SK-N-SH (cell line): ENCODE measurements at regions not wholly inside any gene's neighbourhood (a gene's known extent, or its start where the extent isn't known, plus 50 kb on each side); places are given as distances from the start of the nearest gene placed in this dataset.

Source experiments
- CTCF ChIA-PET: fragments of 300-600, 350-600 bp; formaldehyde crosslinking; extraction: SDS; loops from one replicate; lab custom pipeline; 2021; lab: Yijun Ruan, JAX
- POLR2A ChIA-PET: fragments of 350-600 bp; sonication (Branson Sonifier 250); formaldehyde crosslinking; extraction: SDS; loops from one replicate; lab custom pipeline; 2020; ENCODE audit warnings: antibody characterized with exemption, inconsistent platforms; lab: Yijun Ruan, JAX
- DNase-seq: peaks from one replicate; pipeline ENCODE4 v3.0.0; 2012
- H2AFZ ChIP-seq: fragments of 200-600 bp; sonication (generic); 2 replicates; pipeline ENCODE4 v1.8.1; 2016; ENCODE audit warnings: antibody characterized with exemption, mild to moderate bottlenecking, low read depth
- H3F3A ChIP-seq: fragments of 200-600 bp; sonication (generic); replicated peaks from 2 replicates; pipeline ENCODE3; 2016; ENCODE audit warnings: antibody characterized with exemption, mild to moderate bottlenecking; ENCODE audit not compliant: insufficient read depth
- H3K27ac ChIP-seq, 2 experiments: fragments of 200-500 bp in 1 of 2; fragments of 200-600 bp in 1 of 2; sonication (Bioruptor generic) in 1 of 2; sonication (generic), shearing (Covaris generic) in 1 of 2; 2 replicates each; pipeline versions ENCODE4 v1.5.1 to v1.6.1; 2014 to 2016; ENCODE audit warnings: low read depth in 2 of 2, inconsistent platforms in 1 of 2, low read length in 1 of 2, mild to moderate bottlenecking in 1 of 2, mixed read lengths in 1 of 2
- H3K27me3 ChIP-seq: fragments of 200-600 bp; sonication (generic), shearing (Covaris generic); 2 replicates; pipeline ENCODE4 v1.6.1; 2016; ENCODE audit warnings: mixed run types; ENCODE audit not compliant: insufficient read depth
- H3K36me3 ChIP-seq, 2 experiments: fragments of 200-500 bp in 1 of 2; fragments of 200-600 bp in 1 of 2; sonication (Bioruptor generic) in 1 of 2; sonication (generic) in 1 of 2; replicated peaks in 1 of 2; 2 replicates each; pipeline versions ENCODE3 to v1.5.1; 2014 to 2016; ENCODE audit warnings: low read length in 1 of 2, mild to moderate bottlenecking in 1 of 2; ENCODE audit not compliant: insufficient read depth in 2 of 2, control insufficient read depth in 1 of 2
- H3K4me1 ChIP-seq, 2 experiments: fragments of 200-500 bp in 1 of 2; fragments of 200-600 bp in 1 of 2; sonication (Bioruptor generic) in 1 of 2; sonication (generic), shearing (Covaris generic) in 1 of 2; 2 replicates each; pipeline versions ENCODE4 v1.5.1 to v1.6.1; 2014 to 2016; ENCODE audit warnings: low read depth in 1 of 2, low read length in 1 of 2, mixed run types in 1 of 2; ENCODE audit not compliant: insufficient read depth in 2 of 2, control insufficient read depth in 1 of 2
- H3K4me2 ChIP-seq: fragments of 200-600 bp; sonication (generic), shearing (Covaris generic); 2 replicates; pipeline ENCODE4 v1.6.1; 2017; ENCODE audit warnings: mixed run types
- H3K4me3 ChIP-seq, 2 experiments: fragments of 200-500 bp in 1 of 2; fragments of 200-600 bp in 1 of 2; sonication (Bioruptor generic) in 1 of 2; sonication (generic), shearing (Covaris generic) in 1 of 2; 2 replicates each; pipeline versions ENCODE4 v1.5.1 to v1.8.1; 2014 to 2016; ENCODE audit warnings: low read depth in 2 of 2, inconsistent platforms in 1 of 2, low read length in 1 of 2, mild to moderate bottlenecking in 1 of 2, mixed read lengths in 1 of 2, moderate library complexity in 1 of 2
- H3K79me2 ChIP-seq: fragments of 200-600 bp; sonication (generic); 2 replicates; pipeline ENCODE4 v1.8.1; 2017; ENCODE audit warnings: mild to moderate bottlenecking; ENCODE audit not compliant: insufficient read depth
- H3K9ac ChIP-seq: fragments of 200-600 bp; sonication (generic); 2 replicates; pipeline ENCODE4 v1.6.1; 2017; ENCODE audit warnings: mixed run types
- H3K9me2 ChIP-seq: fragments of 200-600 bp; sonication (generic); 2 replicates; pipeline ENCODE4 v1.6.1; 2017; ENCODE audit warnings: mixed run types
- H3K9me3 ChIP-seq: fragments of 200-600 bp; sonication (generic); 2 replicates; pipeline ENCODE4 v1.6.1; 2017; ENCODE audit warnings: mixed run types, mild to moderate bottlenecking, moderate library complexity
- H4K20me1 ChIP-seq: fragments of 200-600 bp; sonication (generic); 2 replicates; pipeline ENCODE4 v1.6.1; 2017; ENCODE audit warnings: mild to moderate bottlenecking, mixed run types; ENCODE audit not compliant: insufficient read depth
- ELF1 ChIP-seq: IDR thresholded peaks from 2 replicates; pipeline ENCODE4 v1.4.0; 2012
- EP300 ChIP-seq, 2 experiments: IDR thresholded peaks; 2 replicates each; pipeline versions ENCODE4 v1.4.0 to v1.6.1; 2012; ENCODE audit warnings: borderline replicate concordance in 1 of 2, low read depth in 1 of 2, low read length in 1 of 2
- EZH2phosphoT487 ChIP-seq: fragments of 200-600 bp; sonication (generic); IDR thresholded peaks from 2 replicates; pipeline ENCODE4 v1.6.1; 2017; ENCODE audit warnings: low read depth, mixed run types, mild to moderate bottlenecking, antibody characterized with exemption, moderate library complexity, borderline replicate concordance
- FOSL2 ChIP-seq: IDR thresholded peaks from 2 replicates; pipeline ENCODE4 v1.4.0; 2012; ENCODE audit warnings: low read depth, mild to moderate bottlenecking, moderate library complexity, borderline replicate concordance
- MEF2A ChIP-seq: IDR thresholded peaks from 2 replicates; pipeline ENCODE4 v1.4.0; 2012; ENCODE audit warnings: low read depth, borderline replicate concordance
- MXI1 ChIP-seq: IDR thresholded peaks from 2 replicates; pipeline ENCODE4 v1.6.1; 2012; ENCODE audit warnings: mild to moderate bottlenecking, low read depth, low read length, improper control_type of control experiment
- SIN3A ChIP-seq: IDR thresholded peaks from 2 replicates; pipeline ENCODE4 v1.6.1; 2012; ENCODE audit warnings: low read depth, mild to moderate bottlenecking, low read length, moderate library complexity, borderline replicate concordance
- TAF1 ChIP-seq: IDR thresholded peaks from 2 replicates; pipeline ENCODE4 v1.6.1; 2012; ENCODE audit warnings: low read depth, mild to moderate bottlenecking, low read length, moderate library complexity, borderline replicate concordance
- TEAD4 ChIP-seq: IDR thresholded peaks from 2 replicates; pipeline ENCODE4 v1.4.0; 2012; ENCODE audit warnings: mild to moderate bottlenecking, borderline replicate concordance; ENCODE audit not compliant: insufficient read depth
- YY1 ChIP-seq: IDR thresholded peaks from 2 replicates; pipeline ENCODE4 v1.4.0; 2012; ENCODE audit warnings: low read depth, mild to moderate bottlenecking
- WGBS: methylation state at CpG from one replicate; pipeline ENCODE4 v1.1.6; 2017; ENCODE audit warnings: low lambda C conversion rate; 5-methylcytosine and 5-hydroxymethylcytosine counted together
- TF ChIP-seq, protein P1 (sequence below): fragments of 150-350 bp; IDR thresholded peaks from 2 replicates; pipeline ENCODE4 v1.6.1; 2016; ENCODE audit warnings: mild to moderate bottlenecking, low read depth, low read length
- TF ChIP-seq, protein P2 (sequence below): IDR thresholded peaks from 2 replicates; pipeline ENCODE4 v1.4.0; 2012; ENCODE audit warnings: low read depth, borderline replicate concordance
- TF ChIP-seq, protein P3 (sequence below): fragments of 200-600 bp; sonication (generic); IDR thresholded peaks from 2 replicates; pipeline ENCODE4 v1.6.1; 2017; ENCODE audit warnings: antibody characterized with exemption, mild to moderate bottlenecking, moderate library complexity
- TF ChIP-seq, protein P4 (sequence below): fragments of 150-350 bp; IDR thresholded peaks from 2 replicates; pipeline ENCODE4 v1.6.1; 2017; ENCODE audit warnings: antibody characterized with exemption, low read length, low read depth, borderline replicate concordance

DNA sequence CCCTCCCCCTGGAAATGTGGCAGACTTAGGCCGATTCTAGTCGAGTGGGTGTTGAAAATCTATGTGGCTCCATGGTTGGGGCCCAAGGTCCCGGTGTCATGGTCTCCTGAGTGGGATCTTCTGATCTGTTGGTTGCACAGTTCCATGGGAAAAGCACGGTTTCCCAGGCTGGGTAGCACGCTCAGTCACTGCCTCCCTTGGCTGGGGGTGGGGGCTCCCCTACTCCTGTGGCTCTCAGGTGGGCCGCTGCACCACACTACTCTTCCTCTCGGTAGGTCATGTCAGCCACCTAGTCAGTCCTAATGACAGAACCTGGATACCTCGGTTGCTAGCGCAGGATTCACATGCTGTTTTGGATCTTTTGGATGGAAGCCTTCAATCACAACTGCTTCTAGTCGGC, 247.0 kb downstream of the SPRY2 start:
- Histone ChIP-seq H3K4me1 (no peaks in the 10 kb centered on the region), H3K79me2 (no peaks in the 10 kb centered on the region), H3K9me2 (no peaks in the 10 kb centered on the region), H3F3A (no peaks in the 10 kb centered on the region), H4K20me1 (no peaks in the 10 kb centered on the region), H3K4me2 (no peak overlapping the region)
- POLR2A ChIA-PET = no interaction called here
- no peak for TF ChIP-seq YY1
- TF ChIP-seq MXI1 = no peak
- TF ChIP-seq, protein P1, sequence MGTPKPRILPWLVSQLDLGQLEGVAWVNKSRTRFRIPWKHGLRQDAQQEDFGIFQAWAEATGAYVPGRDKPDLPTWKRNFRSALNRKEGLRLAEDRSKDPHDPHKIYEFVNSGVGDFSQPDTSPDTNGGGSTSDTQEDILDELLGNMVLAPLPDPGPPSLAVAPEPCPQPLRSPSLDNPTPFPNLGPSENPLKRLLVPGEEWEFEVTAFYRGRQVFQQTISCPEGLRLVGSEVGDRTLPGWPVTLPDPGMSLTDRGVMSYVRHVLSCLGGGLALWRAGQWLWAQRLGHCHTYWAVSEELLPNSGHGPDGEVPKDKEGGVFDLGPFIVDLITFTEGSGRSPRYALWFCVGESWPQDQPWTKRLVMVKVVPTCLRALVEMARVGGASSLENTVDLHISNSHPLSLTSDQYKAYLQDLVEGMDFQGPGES = no peak
- TF ChIP-seq FOSL2 = no peak
- no peak for TF ChIP-seq EZH2phosphoT487
- TF ChIP-seq, protein P2, sequence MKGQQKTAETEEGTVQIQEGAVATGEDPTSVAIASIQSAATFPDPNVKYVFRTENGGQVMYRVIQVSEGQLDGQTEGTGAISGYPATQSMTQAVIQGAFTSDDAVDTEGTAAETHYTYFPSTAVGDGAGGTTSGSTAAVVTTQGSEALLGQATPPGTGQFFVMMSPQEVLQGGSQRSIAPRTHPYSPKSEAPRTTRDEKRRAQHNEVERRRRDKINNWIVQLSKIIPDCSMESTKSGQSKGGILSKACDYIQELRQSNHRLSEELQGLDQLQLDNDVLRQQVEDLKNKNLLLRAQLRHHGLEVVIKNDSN = no peak
- TF ChIP-seq, all 33 proteins: peak for 0
- WGBS = 93% methylated on average over 6 of the region's 10 CpGs
- Histone ChIP-seq H3K9ac (no peak overlapping the region), H3K4me3 (no peak overlapping the region), H3K27me3 (no peaks in the 10 kb centered on the region), H2AFZ (no peak overlapping the region), H3K27ac (no peak overlapping the region), H3K36me3 (no peaks in the 10 kb centered on the region), H3K9me3 (no peaks in the 10 kb centered on the region)
- CTCF ChIA-PET = no interaction called here
- DNase-seq = no peak

DNA sequence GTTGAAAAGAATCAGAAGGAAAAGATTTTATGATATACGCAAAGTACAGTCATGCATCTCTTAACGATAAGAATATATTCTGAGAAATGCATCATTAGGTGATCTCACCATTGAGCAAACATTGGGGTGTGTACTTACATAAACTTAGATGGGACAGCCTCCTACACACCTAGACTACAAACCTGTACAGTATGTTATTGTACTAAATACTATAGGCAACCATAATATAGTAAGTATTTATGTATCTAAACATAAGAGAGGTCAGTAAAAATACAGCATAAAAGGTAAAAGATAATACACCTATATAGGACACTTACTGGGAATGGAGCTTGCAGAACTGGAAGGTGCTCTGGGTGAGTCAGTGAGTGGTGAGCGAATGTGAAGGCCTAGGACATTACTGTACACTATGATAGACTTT, 254.6 kb downstream of the SPRY2 start:
- no peak overlapping the region for H3K9ac ChIP-seq
- no peak for DNase-seq
- H3K27me3 ChIP-seq = no peaks in the 10 kb centered on the region
- ChIA-PET POLR2A (no interaction called here), CTCF (interaction anchor here (0.8 kb wide), 1 partner anchor 12 kb away, joined by 3 read pairs; no protein-coding TSS in a partner anchor)
- no peak overlapping the region for H3K27ac ChIP-seq
- no peaks in the 10 kb centered on the region for H3K36me3 ChIP-seq
- no peak overlapping the region for H3K4me2 ChIP-seq
- no peaks in the 10 kb centered on the region for H4K20me1 ChIP-seq
- H2AFZ ChIP-seq = no peak overlapping the region
- TF ChIP-seq ELF1 (no peak), EP300 (IDR thresholded peaks at IDR 0.05; ENCODE audit: borderline replicate concordance in 1 of 2, low read depth in 1 of 2, low read length in 1 of 2) (no peak), TEAD4 (no peak), MEF2A (no peak), SIN3A (no peak), TAF1 (no peak)
- TF ChIP-seq, protein P3, sequence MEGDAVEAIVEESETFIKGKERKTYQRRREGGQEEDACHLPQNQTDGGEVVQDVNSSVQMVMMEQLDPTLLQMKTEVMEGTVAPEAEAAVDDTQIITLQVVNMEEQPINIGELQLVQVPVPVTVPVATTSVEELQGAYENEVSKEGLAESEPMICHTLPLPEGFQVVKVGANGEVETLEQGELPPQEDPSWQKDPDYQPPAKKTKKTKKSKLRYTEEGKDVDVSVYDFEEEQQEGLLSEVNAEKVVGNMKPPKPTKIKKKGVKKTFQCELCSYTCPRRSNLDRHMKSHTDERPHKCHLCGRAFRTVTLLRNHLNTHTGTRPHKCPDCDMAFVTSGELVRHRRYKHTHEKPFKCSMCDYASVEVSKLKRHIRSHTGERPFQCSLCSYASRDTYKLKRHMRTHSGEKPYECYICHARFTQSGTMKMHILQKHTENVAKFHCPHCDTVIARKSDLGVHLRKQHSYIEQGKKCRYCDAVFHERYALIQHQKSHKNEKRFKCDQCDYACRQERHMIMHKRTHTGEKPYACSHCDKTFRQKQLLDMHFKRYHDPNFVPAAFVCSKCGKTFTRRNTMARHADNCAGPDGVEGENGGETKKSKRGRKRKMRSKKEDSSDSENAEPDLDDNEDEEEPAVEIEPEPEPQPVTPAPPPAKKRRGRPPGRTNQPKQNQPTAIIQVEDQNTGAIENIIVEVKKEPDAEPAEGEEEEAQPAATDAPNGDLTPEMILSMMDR = no peak
- TF ChIP-seq, protein P4, sequence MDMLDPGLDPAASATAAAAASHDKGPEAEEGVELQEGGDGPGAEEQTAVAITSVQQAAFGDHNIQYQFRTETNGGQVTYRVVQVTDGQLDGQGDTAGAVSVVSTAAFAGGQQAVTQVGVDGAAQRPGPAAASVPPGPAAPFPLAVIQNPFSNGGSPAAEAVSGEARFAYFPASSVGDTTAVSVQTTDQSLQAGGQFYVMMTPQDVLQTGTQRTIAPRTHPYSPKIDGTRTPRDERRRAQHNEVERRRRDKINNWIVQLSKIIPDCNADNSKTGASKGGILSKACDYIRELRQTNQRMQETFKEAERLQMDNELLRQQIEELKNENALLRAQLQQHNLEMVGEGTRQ = no peak
- TF ChIP-seq, protein P2 = no peak
- H3K9me3 ChIP-seq = no peaks in the 10 kb centered on the region
- H3K9me2 ChIP-seq = no peaks in the 10 kb centered on the region
- peaks cover 31% of the 10 kb centered on the region for H3F3A ChIP-seq
- no peak overlapping the region for H3K4me3 ChIP-seq
- no peaks in the 10 kb centered on the region for H3K79me2 ChIP-seq
- H3K4me1 ChIP-seq = peaks cover 7 to 22% of the 10 kb centered on the region in 2 experiments; a peak in 3 of 4 replicates
- 76% methylated on average over 3 of the region's 3 CpGs for WGBS
